GM21619 (cell line): ENCODE measurements at regions not wholly inside any gene's neighbourhood (a gene's known extent, or its start where the extent isn't known, plus 50 kb on each side); places are given as distances from the start of the nearest gene placed in this dataset.
A peak's percentile ranks its signal among the peaks of the same experiment; 100 is the strongest.
"Not testable (repeated sequence)": the region's sequence is repeated elsewhere in the genome, so short reads cannot be mapped to it uniquely, and the experiment has no call there.

Source experiments
- ATAC-seq: cut with Tn5 transposase; IDR thresholded peaks from one replicate; pipeline ENCODE4 v1.9.1; 2021; ENCODE audit not compliant: unreplicated experiment

DNA sequence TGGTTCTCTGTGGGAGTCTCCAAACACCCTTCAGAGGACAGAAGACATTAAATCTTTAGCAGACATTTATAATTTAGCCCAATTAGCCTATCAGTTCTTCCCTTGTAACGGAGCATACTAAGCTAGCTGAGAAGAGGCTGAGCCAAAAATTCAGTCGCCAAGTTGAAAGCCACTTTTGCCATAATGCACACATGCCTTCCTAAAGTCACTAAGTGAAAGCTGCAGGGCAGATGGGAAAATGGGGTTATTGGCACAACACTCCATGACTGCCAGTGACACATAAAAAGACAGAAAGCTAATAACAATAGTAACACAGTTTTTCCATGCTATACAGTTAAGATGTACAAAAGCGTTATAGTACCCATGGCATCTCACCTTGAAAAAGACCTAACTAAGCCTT lies 176.2 kb downstream of the DIRAS2 start:
- ATAC-seq, result no peak

DNA sequence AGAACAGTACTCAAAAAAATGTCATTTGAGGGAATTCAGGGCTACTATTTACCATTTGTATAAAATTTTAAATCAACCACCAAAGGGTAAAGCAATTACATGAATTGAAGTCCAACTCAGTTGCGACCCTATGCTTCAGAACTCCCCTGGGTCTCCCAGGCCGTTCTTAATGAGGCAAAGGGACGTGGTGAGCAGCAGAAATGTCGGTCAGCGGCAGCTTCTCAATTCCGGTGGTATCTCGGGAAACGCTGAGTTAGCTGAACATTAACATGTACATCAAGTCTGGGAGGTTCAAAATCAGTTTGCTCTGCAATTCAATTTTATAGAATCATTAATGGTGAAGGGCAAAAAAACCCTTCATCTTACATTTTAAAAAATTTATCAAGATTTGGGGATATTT lies 173.2 kb downstream of the DIRAS2 start:
- no peak for ATAC-seq

DNA sequence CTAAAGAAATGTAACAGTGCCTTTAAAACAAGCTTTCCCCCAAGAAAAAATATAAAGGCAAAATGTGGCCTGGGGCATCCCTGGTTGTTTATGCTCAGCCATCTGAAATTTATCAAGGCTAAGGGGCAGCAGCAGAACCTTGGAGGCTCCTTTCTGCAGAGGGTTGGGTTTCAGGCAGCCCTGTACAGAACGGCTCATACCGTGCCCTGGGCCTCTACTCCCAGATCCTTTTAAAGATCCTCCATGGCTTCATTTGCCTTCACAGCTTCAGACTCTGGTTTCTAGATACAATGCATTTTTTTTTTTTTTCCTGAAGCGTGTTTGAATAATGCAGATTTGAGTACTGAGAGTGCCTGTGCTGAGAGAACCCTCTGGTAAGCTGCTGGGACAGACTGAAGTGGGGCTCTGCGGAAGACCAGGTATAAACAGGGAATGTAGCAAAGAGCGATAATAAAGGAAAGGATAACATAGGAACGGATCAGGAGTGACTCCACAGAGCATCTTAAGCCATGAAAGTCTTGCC lies 172.7 kb downstream of the DIRAS2 start:
- ATAC-seq, result no peak

DNA sequence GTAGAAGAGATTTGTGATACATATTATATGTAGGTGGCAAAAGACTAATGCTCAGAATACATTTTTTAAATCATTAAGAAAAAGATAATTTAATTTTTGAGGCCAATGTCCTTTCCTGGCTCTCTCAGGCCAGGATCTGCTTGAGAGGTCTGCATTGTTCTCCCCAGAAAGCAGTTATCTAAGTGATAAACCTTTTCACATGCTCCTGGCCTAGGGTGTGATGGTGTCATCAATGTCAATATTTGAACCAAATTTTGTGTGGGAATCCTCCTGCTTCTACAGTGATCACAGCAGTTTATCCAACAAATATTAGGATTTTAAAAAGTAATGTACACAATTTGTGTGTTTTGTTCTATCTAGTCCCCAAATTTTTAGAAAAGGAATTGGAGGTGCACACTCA lies 166.6 kb downstream of the DIRAS2 start:
- ATAC-seq, result no peak

DNA sequence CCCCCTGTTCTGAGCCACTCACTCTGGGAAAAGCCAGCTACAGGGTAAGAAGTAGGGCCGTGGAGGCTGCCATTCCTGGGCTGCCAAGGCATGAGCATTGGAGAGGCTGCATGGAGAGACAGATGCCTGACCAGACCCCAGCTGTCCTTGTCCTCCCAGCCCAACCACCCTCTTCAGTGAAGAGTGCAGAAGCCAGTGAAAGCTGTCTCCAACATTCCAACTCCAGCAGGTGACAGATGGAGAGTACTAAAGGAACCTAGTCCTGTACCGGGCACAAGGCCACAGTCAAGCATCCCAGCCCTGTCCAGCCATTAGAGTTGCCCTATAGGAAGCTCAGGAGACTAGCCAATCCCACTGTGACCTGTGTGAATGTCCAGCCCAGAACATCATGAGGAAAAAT lies 165.1 kb downstream of the DIRAS2 start:
- no peak for ATAC-seq

DNA sequence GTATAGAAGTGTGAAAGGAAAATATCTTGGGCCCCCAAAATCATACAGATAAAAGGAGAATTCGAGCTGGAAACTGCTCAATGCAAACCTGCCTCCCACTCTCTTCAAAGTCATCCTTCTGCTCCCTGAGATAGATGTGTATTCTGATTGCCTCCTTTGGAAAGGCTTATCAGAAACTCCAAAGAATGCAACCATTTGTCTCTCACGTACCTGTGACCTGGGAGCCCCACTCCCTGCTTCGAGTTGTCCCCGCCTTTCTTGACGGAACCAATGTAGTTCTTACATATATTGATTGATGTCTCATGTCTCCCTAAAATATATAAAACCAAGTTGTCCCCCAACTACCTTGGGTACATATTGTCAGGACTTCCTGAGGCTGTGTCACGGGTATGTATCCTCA lies 163.8 kb downstream of the DIRAS2 start:
- no peak for ATAC-seq

DNA sequence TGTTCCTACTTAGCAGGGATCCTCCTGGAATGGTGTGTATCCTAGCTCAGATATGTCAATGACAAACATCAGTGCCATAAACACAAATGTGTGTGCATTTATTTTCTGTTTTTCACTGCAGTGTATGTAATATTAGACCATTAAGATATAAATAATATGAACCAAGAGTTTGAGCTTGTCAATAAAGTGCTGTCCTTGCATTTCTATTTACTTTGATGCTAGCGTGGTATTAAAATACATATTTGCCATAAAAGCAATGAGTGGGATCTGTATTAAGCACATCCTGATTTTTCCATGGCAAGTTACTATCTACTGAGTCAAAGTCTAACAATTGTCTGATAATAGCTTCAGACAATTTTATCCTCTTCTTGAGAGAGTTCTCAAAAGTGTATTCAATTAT lies 157.6 kb downstream of the DIRAS2 start:
- no peak for ATAC-seq

DNA sequence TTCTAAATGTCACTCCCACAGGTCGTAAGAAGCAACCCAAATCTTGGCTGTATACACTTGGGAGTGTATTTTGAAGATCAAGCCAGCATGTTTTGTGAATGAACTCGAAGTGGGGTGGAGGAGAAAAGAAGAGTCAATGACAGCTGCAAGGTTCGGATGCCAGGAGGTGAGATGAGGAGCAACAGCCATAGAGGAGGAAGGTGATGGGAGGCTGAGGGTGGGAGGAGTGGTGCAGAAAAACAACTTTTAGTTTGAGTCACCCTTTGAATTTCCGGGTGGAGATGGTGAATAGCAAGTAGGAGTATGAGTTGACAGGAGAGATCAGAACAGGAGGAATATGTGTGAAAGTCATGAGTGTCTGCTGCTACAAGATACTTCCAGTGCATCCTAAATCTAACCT lies 153.6 kb downstream of the DIRAS2 start:
- no peak for ATAC-seq

DNA sequence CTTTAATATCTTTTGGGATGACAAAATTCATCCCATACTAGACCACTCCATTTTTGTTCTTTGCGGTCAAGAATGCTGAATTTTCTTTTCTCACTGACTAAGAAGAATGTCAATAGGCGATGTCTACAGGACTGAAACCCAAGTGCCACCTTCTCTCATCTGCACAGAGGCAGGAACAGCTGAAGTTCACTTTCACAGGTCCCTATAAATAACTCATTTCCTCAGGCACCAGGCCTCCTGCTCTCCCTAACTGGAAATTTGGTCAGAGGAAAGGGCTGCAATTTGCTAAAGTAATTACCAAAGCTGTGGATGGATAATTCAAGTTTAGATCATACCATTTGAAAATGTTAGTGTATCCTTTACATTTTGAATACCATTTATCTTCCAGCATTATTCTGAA lies 142.9 kb downstream of the DIRAS2 start:
- no peak for ATAC-seq

DNA sequence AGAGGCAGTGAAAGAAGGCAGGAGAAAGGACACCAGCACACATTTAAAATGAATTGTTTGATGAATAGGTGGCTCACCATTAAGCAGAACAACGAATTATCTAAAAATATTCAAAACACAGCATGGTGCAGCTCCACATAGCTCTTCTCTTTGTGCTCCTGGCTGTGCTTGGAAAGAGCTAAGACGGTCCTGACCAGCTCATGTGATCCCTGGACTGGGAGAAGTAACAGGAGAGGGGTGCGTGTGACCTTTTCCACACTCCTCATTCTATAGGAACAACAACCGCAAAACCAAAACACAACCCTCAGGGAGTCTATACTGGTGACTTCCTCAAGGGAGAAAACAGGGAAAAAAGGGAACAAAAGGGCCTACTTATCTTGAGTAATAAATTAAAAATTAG lies 140.5 kb downstream of the DIRAS2 start:
- no peak for ATAC-seq

DNA sequence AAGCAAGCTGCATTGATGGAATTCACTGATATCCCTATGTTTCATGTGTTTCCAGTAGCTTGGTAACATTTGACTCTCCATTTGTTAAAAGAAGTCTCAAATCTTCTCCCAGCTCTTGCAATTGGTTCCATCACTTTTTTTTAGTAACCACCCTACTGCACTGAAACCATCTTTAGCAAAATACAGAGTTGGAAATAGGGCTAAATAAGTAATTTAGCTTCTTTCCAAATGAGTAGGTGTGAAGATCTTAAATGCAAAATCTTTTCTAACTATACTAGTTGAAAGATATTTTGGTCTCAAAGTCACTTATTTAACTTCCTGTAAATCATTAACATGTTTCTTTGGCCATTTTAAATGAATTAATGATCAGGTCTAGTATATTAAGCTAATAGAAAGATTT lies 138.1 kb downstream of the DIRAS2 start:
- ATAC-seq, result peak; percentile 75

DNA sequence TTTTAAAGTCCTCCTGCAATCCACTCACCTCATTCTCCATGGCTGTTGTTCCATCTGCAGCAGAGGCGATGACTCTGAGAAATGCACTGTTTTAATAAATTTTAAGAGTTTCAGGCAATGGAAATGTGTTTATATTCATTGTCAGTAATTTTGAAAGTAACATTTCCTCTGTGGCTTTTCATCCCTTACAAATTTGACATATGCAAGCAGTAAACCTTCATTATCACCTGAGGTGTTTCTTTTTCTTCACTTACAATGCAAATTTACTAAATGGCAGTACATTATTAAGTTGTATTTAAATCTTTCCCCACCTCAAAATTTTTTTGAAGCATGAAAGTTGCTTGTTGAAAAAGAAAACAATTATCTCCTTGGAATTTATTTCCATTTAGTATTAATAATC lies 136.9 kb downstream of the DIRAS2 start:
- ATAC-seq, result peak; percentile 39

DNA sequence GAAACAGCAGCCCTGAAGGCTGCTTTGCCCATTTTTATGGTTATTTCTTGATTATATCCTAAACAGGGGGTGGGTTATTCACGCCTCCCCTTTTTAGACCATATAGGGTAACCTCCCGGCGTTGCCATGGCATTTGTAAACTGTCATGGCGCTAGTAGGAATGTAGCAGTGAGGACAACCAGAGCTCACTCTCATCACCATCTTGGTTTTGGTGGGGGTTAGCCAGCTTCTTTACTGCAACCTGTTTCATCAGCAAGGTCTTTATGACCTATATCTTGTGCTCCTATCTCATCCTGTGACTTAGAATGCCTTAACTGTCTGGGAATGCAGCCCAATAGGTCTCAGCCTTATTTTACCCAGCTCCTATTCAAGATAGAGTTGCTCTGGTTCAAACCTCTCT lies 136.2 kb downstream of the DIRAS2 start:
- ATAC-seq, result not testable (repeated sequence)

DNA sequence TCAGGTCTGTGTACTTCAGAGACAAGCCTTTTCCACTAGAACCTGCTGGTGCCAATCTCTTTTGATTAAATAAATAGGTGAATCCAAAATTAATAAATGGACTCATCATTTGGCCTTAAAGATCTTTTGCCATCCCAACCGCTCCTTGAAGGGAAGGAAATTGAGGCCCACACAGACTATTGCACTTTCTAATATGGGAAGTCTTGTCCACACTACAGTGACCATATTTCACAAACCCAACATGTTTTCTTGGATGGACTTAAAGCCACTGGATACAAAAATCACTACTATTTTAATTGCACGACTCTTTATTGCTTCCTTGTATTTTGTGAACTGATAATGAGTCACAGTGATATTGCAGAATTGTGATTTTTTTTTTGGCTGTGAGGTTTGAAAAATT lies 135.0 kb downstream of the DIRAS2 start:
- ATAC-seq, result no peak

DNA sequence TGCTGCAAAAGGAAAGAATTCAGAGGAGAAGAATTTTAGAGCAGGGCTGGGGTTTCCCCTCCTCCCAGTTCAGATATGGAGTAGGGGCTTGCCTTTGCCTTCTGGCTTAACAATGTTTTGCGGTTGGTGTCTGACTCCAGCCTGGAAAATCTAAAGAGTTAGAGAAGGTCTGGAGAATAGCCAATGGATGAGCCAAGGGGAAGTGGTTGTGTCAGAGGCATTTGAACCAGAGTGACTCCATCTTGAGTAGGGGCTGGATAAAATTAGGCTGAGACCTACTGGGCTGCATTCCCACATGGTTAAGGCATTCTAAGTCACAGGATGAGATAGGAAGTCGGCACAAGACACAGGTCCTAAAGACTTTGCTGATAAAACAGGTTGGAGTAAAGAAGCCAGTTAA lies 133.7 kb downstream of the DIRAS2 start:
- ATAC-seq, result no peak

DNA sequence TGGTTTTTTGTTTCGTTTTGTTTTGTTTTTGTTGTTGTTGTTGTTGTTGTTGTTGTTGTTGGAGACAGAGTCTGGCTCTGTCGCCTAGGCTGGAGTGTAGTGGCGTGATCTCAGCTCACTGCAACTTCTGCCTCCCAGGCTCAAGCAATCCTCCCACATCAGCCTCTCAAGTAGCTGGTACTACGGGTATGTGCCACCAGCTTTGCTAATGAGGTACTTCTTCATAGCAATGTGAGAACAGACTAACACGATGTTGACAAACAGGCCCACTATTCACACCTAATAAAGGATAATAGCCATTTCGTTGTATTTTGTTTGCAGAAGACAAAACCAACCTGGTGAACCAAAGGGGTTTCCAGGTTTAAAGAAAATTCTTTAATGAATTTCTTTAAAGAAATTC lies 130.9 kb downstream of the DIRAS2 start:
- ATAC-seq, result no peak

DNA sequence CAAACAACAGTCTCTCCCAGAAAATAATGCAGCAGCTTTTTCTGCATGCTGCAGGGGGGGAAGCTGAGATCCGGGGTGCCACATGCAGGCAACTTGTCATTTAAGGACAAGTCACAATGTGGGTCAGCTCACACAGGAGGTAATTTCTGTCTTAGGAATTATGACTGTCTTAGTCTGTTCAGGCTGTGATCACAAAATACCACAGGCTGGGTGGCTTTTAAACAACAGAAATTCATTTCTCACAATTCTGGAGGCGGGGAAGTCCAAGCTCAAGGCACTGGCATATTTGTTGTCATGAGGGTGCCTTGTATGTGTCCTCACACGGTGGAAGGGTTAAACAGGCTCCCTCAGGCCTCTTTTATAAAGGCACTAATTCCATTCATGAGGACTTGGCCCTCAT lies 127.7 kb downstream of the DIRAS2 start:
- ATAC-seq, result no peak

DNA sequence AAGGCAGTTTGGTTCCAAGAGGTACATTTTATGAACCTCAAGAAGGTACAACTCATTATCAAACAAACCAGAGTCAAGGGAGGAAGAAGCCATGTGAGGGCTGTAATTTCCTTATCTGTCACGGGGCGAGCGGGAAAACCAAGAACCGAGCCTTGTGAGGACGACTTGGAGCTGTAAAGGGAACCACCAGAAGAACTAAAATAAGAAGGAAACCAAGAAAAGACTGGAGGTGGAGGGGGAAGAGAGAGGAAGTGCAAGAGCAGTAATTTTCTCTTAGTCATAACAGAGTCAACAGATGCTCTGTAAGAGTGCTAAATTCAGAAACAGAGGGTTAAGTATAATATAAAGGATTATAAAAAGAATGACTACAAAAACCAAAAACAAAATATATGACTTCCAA lies 127.1 kb downstream of the DIRAS2 start:
- ATAC-seq, result peak; percentile 54

DNA sequence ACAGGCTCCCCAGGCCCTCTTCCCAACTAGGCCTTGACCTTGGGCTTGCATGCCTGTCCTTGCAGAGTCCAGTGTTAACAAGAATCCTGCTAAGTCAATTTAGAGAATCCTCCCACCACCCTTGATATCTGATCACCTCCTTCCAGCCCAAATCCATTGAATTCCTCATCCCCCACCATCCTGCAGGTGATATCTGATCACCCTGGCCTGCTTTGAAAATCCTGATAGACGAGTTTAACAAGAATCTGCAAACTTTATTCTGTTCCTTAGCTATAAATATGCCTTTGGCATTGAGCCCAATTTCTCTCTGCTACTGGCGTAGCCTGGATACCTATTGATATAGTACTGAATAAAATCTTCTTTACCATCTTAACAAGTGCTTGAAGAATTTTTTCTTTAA lies 125.5 kb downstream of the DIRAS2 start:
- no peak for ATAC-seq

DNA sequence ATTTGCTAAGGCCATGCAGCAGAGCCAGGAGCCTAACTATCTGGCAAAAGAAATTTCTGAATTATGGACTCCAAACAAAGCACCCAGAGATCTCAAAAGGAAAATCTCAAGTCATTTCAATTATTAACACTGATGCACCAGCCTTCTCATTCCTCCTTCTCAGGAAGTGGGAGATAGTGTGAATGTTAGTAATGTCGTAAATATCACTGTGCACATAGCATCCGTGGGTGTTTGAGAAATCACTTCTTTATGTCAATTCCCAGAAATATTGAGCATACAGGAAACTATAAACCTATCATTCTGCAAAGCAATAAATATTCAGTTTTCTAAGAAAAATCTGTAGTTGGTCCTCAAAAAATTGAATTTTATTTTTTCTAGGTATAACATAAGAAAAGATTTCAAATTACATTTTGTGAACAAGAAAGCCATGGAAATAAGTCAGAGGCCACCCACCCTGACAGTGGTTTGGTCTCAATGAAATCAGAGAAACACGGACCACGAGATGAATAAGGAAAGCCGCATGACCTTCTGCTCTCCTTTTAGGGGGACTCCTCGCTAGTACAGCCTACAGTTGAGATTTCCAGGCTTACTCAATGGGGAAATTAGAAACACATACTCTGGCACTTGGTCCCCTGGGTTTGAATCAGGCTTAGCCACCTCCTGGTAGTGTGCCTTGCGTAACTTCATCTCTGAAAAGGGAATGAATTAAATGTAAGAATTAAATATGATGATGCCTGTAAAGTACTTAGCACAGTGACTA lies 120.6 kb downstream of the DIRAS2 start:
- no peak for ATAC-seq

DNA sequence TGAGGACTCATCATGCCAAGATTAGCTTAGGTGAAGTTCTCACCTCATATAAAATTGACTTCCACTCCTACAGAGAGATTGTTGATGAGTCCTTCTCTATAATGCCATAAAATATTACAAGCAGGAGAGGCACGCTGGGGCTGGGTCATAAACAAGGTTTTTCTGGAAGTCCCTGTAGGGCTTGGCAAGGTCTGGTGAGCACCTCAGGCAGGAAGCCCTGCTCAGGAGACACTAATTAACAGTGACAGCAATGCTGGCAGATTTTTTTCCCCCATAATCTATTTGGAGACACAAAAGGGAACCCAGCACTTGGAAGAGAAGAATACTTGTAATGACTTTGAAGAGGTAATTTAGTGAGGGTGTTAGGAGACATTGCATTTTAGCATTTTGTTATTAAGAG lies 118.7 kb downstream of the DIRAS2 start:
- no peak for ATAC-seq

DNA sequence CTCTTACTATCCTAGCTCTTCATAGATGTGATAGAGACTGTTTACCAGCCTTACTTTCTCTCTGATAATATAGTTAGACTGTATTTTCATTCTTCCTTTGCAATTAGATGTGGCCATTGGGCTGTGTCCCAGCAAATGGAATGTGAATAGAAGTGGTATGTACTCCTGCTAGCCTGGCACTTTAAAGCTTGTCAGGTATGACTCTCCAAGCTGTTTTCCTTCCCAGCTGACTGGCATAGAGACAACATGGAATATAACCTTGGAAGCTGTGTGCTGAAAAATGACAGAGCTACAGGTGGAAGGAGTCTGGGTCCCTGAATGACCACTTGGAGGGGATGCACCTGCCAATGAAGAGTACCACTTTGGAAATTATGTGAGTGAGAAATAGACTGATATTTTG lies 116.2 kb downstream of the DIRAS2 start:
- ATAC-seq, result no peak

DNA sequence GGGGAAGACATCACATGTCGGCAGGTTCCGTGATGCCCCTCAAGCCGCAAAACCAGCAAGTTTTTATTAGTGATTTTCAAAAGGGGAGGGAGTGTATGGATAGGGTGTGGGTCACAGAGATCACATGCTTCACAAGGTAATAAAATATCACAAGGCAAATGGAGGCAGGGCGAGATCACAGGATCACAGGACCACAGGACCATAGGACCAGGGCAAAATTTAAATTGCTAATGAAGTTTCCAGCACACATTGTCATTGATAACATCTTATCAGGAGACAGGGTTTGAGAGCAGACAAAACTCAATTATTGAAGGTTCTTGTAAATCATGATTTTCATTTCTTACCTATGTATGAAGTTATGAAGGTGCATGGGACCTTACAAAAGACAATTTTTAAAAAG lies 106.5 kb downstream of the DIRAS2 start:
- ATAC-seq, result not testable (repeated sequence)
